ENCODE measurements at regions not wholly inside any gene's neighbourhood (a gene's known extent, or its start where the extent isn't known, plus 50 kb on each side); places are given as distances from the start of the nearest gene placed in this dataset.

- no peak for DNase-seq
- no peaks in the 10 kb centered on the region for H3K9me3 ChIP-seq
- no peak overlapping the region for H3K27ac ChIP-seq
- no peaks in the 10 kb centered on the region for H3K36me3 ChIP-seq
- H3K4me1 ChIP-seq, result no peaks in the 10 kb centered on the region
- H3K4me3 ChIP-seq, result no peak overlapping the region
- H3K27me3 ChIP-seq, result no peaks in the 10 kb centered on the region
- intact Hi-C loops (cut with DNase I; ENCODE audit: low total_unique reads), result no loop called here
- no peak for TF ChIP-seq CTCF (IDR thresholded peaks at IDR 0.05)
Measured at GRCh38 chr7:49400891-49401550, 372.4 kb upstream of the VWC2 start.

GRCh38 chr7:49403844-49404243 is 369.6 kb upstream of the VWC2 start:
- TF ChIP-seq CTCF (IDR thresholded peaks at IDR 0.05), result no peak
- H3K36me3 ChIP-seq, result no peaks in the 10 kb centered on the region
- H3K9me3 ChIP-seq, result no peaks in the 10 kb centered on the region
- no peak for DNase-seq
- intact Hi-C loops (cut with DNase I; ENCODE audit: low total_unique reads), result no loop called here
- no peak overlapping the region for H3K27ac ChIP-seq
- no peak overlapping the region for H3K4me3 ChIP-seq
- H3K27me3 ChIP-seq, result no peaks in the 10 kb centered on the region
- H3K4me1 ChIP-seq, result no peaks in the 10 kb centered on the region

GRCh38 chr7:49407205-49407604 is 366.2 kb upstream of the VWC2 start:
- no peak for TF ChIP-seq CTCF (IDR thresholded peaks at IDR 0.05)
- Histone ChIP-seq H3K9me3 (no peaks in the 10 kb centered on the region), H3K27ac (no peak overlapping the region), H3K27me3 (no peaks in the 10 kb centered on the region), H3K4me3 (no peak overlapping the region), H3K36me3 (no peaks in the 10 kb centered on the region), H3K4me1 (no peaks in the 10 kb centered on the region)
- no peak for DNase-seq
- intact Hi-C loops (cut with DNase I; ENCODE audit: low total_unique reads), result no loop called here

- Histone ChIP-seq H3K27ac (no peak overlapping the region), H3K27me3 (no peaks in the 10 kb centered on the region), H3K36me3 (no peaks in the 10 kb centered on the region), H3K4me1 (no peaks in the 10 kb centered on the region), H3K4me3 (no peak overlapping the region), H3K9me3 (no peaks in the 10 kb centered on the region)
- intact Hi-C loops (cut with DNase I; ENCODE audit: low total_unique reads), result no loop called here
- TF ChIP-seq CTCF (IDR thresholded peaks at IDR 0.05), result no peak
- no peak for DNase-seq
Measured at GRCh38 chr7:49417034-49417433, 356.4 kb upstream of the VWC2 start.

GRCh38 chr7:49418963-49419362 is 354.5 kb upstream of the VWC2 start:
- DNase-seq, result no peak
- no peak for TF ChIP-seq CTCF (IDR thresholded peaks at IDR 0.05)

GRCh38 chr7:49422564-49422963 is 350.9 kb upstream of the VWC2 start:
- DNase-seq, result no peak
- no peak overlapping the region for H3K4me3 ChIP-seq
- no peaks in the 10 kb centered on the region for H3K4me1 ChIP-seq
- no peak for TF ChIP-seq CTCF (IDR thresholded peaks at IDR 0.05)
- no peaks in the 10 kb centered on the region for H3K9me3 ChIP-seq
- no peaks in the 10 kb centered on the region for H3K36me3 ChIP-seq
- intact Hi-C loops (cut with DNase I; ENCODE audit: low total_unique reads), result no loop called here
- H3K27me3 ChIP-seq, result no peaks in the 10 kb centered on the region
- H3K27ac ChIP-seq, result no peak overlapping the region

More at GRCh38 chr7:49418963-49419362, 354.5 kb upstream of the VWC2 start:
- H3K9me3 ChIP-seq, result no peaks in the 10 kb centered on the region
- H3K4me3 ChIP-seq, result no peak overlapping the region
- no peaks in the 10 kb centered on the region for H3K4me1 ChIP-seq
- no peaks in the 10 kb centered on the region for H3K36me3 ChIP-seq
- H3K27me3 ChIP-seq, result no peaks in the 10 kb centered on the region
- no peak overlapping the region for H3K27ac ChIP-seq
- intact Hi-C loops (cut with DNase I; ENCODE audit: low total_unique reads), result no loop called here

Data from tibial artery (tissue), 4 donors.